ENCODE measurements at regions not wholly inside any gene's neighbourhood (a gene's known extent, or its start where the extent isn't known, plus 50 kb on each side); places are given as distances from the start of the nearest gene placed in this dataset.

DNA sequence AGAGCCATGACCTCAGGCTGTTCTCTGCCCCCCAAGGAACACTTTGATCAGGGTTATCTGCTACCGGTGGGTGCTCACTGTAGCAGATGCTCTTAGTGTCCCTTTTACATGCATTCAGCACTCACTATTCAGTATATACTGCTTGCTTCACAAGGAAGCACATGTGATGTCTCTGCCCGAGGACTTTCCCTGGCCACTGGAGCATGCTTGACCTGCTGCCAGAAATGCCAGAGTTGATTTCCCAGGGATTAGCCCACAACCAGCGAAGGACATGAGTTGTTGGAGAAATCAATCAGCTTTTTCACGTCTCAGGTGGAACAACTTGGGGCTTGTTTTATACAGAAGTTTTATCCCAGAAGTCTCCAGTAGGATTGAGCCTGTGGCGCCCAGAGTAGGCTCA is 51.2 kb upstream of the RPS6KA3 start:
- TF ChIP-seq, protein P1, sequence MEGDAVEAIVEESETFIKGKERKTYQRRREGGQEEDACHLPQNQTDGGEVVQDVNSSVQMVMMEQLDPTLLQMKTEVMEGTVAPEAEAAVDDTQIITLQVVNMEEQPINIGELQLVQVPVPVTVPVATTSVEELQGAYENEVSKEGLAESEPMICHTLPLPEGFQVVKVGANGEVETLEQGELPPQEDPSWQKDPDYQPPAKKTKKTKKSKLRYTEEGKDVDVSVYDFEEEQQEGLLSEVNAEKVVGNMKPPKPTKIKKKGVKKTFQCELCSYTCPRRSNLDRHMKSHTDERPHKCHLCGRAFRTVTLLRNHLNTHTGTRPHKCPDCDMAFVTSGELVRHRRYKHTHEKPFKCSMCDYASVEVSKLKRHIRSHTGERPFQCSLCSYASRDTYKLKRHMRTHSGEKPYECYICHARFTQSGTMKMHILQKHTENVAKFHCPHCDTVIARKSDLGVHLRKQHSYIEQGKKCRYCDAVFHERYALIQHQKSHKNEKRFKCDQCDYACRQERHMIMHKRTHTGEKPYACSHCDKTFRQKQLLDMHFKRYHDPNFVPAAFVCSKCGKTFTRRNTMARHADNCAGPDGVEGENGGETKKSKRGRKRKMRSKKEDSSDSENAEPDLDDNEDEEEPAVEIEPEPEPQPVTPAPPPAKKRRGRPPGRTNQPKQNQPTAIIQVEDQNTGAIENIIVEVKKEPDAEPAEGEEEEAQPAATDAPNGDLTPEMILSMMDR (IDR thresholded peaks at IDR 0.05): no peak
- H3K9me3 ChIP-seq: no peaks in the 10 kb centered on the region
- H3K4me1 ChIP-seq: no peaks in the 10 kb centered on the region
- DNase-seq (peak in 4 of 6 donors; percentile 1 to 40 (median 20)), FAIRE-seq (no peak), ATAC-seq (peak; percentile 23 to 82 (median 44))
- intact Hi-C loops (cut with DNase I): no loop called here
- no peak overlapping the region for H3K4me3 ChIP-seq
- no peaks in the 10 kb centered on the region for H3K36me3 ChIP-seq
- no peak overlapping the region for H3K27ac ChIP-seq
- H3K27me3 ChIP-seq: peaks cover 0 to 7% (median 0%) of the 10 kb centered on the region in 4 donors
- WGBS, 2 donors: 37 to 45% methylated on average over 5 of the region's 5 CpGs
